GM21381 (cell line): ENCODE measurements at regions not wholly inside any gene's neighbourhood (a gene's known extent, or its start where the extent isn't known, plus 50 kb on each side); places are given as distances from the start of the nearest gene placed in this dataset.

Source experiments
- ATAC-seq: cut with Tn5 transposase; IDR thresholded peaks from one replicate; pipeline ENCODE4 v1.9.1; 2021; ENCODE audit warnings: mild to moderate bottlenecking, moderate library complexity; ENCODE audit not compliant: unreplicated experiment

GRCh38 chr9:7894231-7894630 lies 94.7 kb upstream of the DMAC1 start:
- no peak for ATAC-seq

- ATAC-seq: no peak
These were observed 93.4 kb upstream of the DMAC1 start for GRCh38 chr9:7892975-7893374.

DNA sequence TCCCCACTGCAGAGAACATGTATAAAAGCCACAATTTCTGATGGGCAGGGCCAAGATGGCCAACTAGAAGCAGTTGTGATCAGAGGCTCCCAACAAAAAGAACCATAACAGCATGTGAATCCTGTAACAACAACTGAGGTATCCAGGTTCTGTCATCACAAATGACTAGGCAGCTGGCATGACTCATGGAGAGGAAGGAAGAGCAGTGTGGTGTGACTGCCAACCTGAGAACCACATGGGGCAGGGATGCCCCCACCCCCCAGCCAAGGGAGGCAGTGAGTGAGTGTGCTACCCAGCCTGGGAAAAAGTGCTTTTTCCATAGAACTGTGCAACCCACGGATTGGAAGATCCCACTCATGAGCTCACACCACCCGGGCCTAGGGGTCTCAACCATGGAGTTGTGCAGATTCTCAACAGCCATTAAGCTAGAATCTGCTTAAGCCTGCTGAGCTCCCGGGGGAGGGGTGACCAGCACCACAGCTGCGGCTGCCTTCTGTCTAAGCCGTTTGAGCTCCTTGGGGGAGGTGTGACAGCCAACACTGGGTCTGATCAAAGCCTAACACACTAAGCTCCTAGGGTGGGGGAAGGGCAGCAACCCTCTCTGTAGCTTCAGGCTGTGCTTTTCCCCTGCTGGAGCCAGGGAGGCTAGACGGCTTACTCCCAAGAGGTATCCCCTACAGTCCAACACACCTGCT lies 80.1 kb upstream of the DMAC1 start:
- ATAC-seq: no peak

DNA sequence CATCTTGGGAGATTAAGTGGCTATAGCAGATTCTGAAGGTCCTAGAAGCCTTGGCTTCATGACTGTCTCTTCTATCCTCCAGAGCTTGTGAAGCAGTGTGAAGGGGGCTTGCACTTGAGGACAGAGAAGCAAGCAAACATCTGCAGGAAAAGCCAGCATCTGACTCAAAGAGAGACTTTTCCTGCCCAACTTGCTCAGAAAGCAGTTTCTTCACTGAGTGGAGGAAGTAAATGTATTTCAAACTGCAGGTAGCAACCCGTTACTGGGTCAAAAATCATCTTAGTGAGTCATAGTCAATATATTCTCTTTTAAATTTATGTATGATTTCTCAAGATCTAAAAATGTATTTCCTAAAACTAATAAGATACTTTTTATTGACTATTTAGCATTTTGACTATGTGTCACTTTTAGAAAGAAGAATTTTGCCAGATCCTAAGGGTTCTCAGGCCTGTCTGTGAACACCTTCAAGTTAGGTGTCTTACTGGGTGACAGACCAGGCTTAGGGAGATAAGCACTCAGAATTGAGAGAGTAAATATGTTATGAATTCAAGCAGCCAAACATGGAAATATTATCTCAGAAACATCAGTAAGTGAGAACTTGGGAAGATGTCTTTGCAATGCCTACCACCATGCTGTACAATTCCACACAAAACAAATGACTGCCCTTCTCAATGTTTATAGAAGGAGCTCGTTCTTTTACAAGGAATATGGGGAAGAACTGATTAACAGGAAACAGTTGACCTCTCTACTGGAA lies 72.6 kb upstream of the DMAC1 start:
- no peak for ATAC-seq

GRCh38 chr9:7869340-7869739 lies 69.8 kb upstream of the DMAC1 start:
- no peak for ATAC-seq

GRCh38 chr9:7862170-7862569 lies 62.6 kb upstream of the DMAC1 start:
- no peak for ATAC-seq

DNA sequence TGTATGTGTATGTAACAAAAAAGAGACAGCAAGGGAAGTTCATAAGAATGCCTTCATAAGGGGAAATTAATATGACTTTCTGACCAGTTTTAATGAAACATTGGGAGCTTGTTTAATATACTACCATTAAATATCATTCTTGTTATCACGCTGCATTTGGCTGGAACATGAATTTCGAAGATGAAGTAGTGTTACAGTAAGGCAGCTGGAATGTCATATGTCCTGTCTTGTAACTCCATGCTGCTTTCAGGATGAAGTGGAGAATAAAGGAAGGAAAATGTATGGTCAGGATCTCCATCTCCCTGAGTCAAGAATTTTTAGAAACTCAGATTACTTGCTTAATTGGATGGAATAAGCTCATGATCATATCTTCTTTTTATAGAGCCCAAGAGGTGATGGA lies 61.5 kb upstream of the DMAC1 start:
- no peak for ATAC-seq

DNA sequence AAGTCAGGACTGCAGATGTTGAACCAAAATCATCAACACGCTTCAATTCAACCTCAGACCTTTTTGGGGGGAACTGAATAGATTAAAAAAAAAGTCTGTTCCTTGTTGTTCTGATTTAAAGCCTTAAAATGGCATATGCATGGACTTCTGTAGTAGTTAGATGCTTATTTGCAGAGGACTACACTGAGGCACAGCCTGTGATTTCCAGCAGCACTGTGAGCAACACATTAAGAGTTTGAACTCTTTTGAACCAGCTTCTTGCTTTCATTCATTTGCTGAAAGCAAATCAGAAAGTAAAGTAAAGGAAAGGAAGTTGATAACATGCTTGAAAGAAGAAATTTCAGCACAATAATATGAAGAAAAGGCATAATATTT lies 60.7 kb upstream of the DMAC1 start:
- ATAC-seq: no peak

DNA sequence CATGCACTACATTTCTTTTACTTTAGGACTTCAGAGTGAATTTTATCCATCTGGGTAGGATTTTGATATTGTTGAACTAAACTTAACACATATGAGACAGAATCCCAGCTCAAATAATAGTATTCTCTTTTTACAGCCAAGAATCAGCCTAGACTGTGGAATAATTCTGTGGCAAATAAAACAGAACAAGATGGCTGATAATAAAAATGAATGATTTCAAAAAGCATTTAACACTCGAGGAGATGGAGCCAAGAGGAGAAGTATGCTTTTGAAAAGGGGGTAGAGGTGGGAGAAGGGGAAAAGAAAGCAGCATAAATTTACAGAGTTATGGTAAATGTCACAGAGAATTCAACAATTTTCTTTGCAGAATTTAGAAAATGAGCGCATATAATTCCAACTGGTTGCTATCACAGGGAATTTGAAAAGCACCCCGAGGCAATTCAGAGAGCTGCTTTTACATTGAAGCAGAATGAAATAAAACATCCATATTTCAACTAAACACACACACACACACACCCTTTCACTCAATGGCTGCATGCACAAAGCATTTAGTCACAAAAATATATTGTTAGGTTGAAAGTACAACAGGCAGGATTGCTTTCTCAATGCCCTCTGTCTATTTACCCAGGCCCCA lies 60.2 kb upstream of the DMAC1 start:
- no peak for ATAC-seq

DNA sequence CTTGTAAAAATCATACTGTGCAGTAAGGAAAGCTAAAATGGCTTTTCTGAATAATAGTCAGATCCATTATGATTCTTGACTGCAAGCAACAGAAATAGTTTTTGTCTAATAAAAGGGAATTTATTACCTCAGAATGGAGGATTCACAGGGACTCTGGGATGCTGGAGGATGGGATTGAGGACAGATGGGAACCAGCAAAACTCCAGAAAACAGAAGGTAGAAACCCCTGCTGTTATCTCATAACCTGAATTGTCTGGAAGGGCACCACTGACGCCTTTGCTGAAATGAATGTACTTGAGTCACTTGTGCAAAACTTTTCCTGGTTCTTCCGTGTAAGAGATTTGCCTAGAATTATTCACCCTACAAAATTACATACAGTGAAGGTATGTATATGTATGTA lies 58.6 kb upstream of the DMAC1 start:
- no peak for ATAC-seq

DNA sequence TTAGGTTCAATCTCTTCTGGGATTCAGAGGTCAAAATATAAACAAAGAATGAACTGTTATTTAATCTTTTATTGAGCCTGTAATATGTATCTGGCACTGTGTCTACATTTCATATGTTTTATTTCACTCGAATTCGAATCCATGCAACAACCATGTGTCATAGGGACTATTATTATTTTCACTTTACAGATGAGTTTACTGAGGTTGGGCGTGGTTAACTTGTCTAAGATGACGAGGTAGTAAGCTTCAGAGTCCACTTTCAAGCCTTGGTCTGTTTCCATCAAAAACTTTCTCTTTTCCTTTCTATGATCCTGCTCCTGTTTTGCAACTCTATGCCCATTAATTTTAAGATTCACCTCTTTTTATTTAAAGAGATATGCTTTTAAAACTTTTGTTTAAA lies 55.2 kb upstream of the DMAC1 start:
- ATAC-seq: no peak
